Stimulated activated CD8-positive, alpha-beta memory T cell treated with anti-CD3 and anti-CD28 coated beads, Interleukin-7, amount 100 ng/mL, for 48 hours (primary cell): ENCODE measurements at regions not wholly inside any gene's neighbourhood (a gene's known extent, or its start where the extent isn't known, plus 50 kb on each side); places are given as distances from the start of the nearest gene placed in this dataset.

Experiments used
- DNase-seq, 2 donors: peaks; one replicate each; pipeline ENCODE4 v3.0.0-alpha.2; 2020; ENCODE audit warnings: low read depth in 1 of 2; ENCODE audit errors: extremely low read depth in 1 of 2

- DNase-seq = no peak
These were observed 245.9 kb downstream of the TFCP2L1 start for GRCh38 chr2:121038891-121039616.

- no peak for DNase-seq
These were observed 245.3 kb downstream of the TFCP2L1 start for GRCh38 chr2:121039679-121040078.

- DNase-seq = no peak
These were observed 243.5 kb downstream of the TFCP2L1 start for GRCh38 chr2:121041516-121041915.

- no peak for DNase-seq
These were observed 241.8 kb downstream of the TFCP2L1 start for GRCh38 chr2:121043061-121043826.

- DNase-seq = no peak
These were observed 241.2 kb downstream of the TFCP2L1 start for GRCh38 chr2:121043827-121044222.

- no peak for DNase-seq
These were observed 240.6 kb downstream of the TFCP2L1 start for GRCh38 chr2:121044412-121044811.

GRCh38 chr2:121045245-121045644 lies 239.8 kb downstream of the TFCP2L1 start:
- DNase-seq = no peak

- DNase-seq = no peak
These were observed 238.7 kb downstream of the TFCP2L1 start for GRCh38 chr2:121046335-121046734.

GRCh38 chr2:121047383-121047782 lies 237.6 kb downstream of the TFCP2L1 start:
- DNase-seq = no peak

GRCh38 chr2:121049131-121049530 lies 235.9 kb downstream of the TFCP2L1 start:
- DNase-seq = no peak

GRCh38 chr2:121049950-121050585 lies 234.9 kb downstream of the TFCP2L1 start:
- no peak for DNase-seq

- no peak for DNase-seq
These were observed 233.7 kb downstream of the TFCP2L1 start for GRCh38 chr2:121051311-121051710.

GRCh38 chr2:121052023-121052422 lies 233.0 kb downstream of the TFCP2L1 start:
- DNase-seq = no peak

GRCh38 chr2:121052521-121052920 lies 232.5 kb downstream of the TFCP2L1 start:
- no peak for DNase-seq

GRCh38 chr2:121055088-121055487 lies 229.9 kb downstream of the TFCP2L1 start:
- DNase-seq = no peak

- no peak for DNase-seq
These were observed 229.5 kb downstream of the TFCP2L1 start for GRCh38 chr2:121055501-121055900.

- DNase-seq = no peak
These were observed 226.0 kb downstream of the TFCP2L1 start for GRCh38 chr2:121058852-121059558.

- DNase-seq = no peak
These were observed 225.1 kb downstream of the TFCP2L1 start for GRCh38 chr2:121059651-121060649.

GRCh38 chr2:121061633-121062032 lies 223.4 kb downstream of the TFCP2L1 start:
- DNase-seq = no peak

GRCh38 chr2:121063471-121063870 lies 221.5 kb downstream of the TFCP2L1 start:
- no peak for DNase-seq
